COLO668 (cell line): ENCODE measurements at regions not wholly inside any gene's neighbourhood (a gene's known extent, or its start where the extent isn't known, plus 50 kb on each side); places are given as distances from the start of the nearest gene placed in this dataset.
"Not testable (repeated sequence)": the region's sequence is repeated elsewhere in the genome, so short reads cannot be mapped to it uniquely, and the experiment has no call there.

Experiments
- DNase-seq: peaks from one replicate; lab custom pipeline; 2025; ENCODE audit not compliant: unreplicated experiment; lab: John Stamatoyannopoulos, UW

DNA sequence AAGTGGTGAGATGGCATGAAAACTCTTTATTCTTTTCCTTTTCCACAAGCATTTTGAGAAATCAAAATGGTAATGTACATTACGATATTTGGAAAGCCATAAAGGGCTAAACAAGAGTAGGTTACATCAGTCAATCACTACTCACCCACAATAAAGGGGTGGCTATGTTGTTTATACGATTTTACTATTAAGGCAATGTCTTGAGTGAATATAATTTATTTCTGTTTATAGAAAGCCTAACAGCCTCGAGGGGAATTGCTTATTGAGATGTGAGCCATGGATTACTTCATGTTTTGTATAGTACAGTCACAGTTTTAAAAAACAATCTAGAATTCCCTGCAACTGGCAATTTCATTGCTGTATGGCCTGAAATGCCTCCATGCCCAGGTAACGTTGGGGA lies 237.5 kb upstream of the RBBP8 start:
- no peak for DNase-seq

DNA sequence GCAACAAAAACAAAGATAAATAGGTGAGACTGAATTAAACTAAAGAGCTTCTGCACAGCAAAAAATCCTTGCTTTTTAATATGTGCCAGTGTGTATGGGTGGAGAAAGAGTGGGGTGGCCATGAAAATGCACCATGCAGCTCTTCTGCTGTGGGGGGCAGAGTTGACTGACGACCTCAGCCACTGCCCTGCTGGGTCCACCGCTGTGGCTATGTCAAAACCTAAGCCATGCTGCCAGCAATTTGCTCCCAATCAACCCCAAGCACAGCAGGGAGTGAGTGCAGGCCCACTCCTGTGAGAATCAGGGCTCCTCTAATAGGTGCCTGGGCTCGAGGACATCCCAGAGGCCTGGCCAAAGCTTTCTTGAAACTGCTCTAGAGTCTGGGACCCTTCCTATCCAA lies 235.6 kb upstream of the RBBP8 start:
- no peak for DNase-seq

DNA sequence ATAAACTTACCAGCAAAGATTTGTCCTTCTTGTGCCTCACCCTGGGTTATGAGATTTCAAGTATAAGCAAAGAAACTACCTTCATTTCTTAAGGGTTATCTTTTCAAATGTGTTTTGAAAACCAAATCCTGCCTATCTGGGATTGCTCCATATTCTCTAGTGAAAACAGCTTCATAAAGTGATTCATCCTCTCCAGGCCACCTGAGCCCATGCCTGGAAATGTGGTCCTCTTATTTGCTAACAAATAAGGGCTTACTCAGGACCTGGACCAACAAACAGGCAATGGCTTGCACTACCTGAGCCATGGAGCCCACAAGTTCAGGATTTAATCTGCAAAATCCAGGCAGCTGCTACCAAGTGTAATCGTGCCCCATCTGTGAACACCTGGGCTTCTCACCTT lies 234.4 kb upstream of the RBBP8 start:
- DNase-seq = no peak

DNA sequence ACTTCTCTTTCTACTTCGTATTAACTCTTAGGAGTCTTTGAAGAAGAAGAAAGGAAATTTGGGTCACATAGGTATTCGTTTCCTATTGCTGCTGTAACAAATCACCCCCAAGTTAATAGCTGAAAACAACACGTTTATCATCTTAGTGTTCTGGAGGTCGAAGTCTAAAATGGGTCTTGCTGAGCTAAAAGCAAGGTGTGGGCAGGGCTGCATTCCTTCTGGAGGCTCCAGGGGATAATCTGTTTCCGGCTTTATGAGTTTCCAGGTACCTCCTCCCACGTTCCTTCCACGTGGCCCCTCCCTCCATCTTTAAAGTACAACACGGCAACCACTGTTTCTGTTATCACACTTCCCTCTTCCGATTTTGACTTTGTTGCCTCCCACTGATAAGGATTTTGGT lies 233.5 kb upstream of the RBBP8 start:
- no peak for DNase-seq

DNA sequence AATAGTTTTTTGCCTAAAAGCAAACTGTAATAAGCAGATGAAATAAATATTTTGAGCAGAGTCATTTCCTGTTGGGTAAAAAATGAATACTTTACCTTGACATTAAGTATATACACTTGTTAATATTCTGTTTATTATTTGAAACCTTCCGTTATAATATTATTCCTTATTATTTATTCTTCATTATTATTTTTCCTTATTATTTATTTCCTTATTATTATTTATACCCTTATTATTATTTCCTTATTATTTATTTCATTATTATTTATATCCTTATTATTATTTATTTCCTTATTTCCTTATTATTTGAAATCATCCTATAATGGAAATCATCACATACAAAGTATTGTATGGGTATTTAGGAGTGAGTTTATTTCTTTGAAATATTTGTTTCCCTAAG lies 232.2 kb upstream of the RBBP8 start:
- no peak for DNase-seq

DNA sequence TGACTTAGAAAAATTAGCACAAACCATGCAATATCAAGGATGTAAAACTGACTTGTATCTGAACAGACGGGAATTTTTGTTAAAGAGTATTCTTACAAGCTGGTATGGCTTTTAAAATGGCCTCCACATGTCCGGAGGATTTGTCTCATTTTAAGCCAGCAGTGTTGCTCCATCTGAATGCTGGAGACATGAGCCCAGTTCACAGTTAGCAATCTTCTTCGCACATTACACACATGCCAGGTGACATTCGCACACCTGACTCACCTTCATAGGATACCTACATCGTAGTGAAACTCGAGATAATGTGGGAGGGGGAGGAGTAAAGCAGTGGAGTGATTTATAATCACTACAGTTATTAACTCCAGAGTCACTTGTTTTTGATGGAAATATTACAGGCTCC lies 231.8 kb upstream of the RBBP8 start:
- DNase-seq = no peak

DNA sequence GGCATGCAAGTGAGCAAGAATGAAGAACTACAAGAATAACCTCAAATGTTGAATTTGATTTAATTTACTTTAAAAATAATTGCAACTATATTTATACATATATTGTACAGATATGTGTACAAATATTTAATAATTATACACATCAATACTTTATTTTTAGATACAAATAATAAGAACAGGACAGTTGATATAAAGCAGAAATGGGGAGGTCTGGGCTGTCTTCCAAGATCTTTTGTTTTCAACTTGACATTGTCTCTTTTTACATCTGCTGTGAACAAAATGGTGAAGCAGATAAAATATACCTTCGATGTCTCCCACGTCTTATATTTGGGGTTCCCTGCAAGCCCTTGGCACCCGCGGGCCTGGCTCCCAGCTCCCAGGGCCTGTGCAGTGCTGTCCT lies 231.3 kb upstream of the RBBP8 start:
- DNase-seq = no peak

DNA sequence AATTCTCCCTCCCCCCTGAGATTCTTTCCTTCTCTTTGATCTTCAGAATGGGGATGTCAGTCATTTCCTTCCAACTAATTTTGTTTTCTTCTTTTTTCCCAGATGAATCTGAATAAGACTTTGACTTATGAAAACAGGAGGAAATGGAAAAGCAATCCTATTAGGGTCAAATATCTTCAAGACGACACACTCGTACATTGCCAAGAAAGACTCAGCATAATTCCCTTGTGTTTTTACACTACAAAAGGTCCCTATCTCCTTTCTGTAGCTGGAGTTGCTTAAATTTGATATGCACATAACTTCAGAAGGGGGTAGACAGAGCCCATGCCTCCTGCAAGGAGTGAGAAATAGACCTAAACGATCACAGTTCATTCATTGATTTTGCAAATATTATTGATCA lies 230.3 kb upstream of the RBBP8 start:
- no peak for DNase-seq

DNA sequence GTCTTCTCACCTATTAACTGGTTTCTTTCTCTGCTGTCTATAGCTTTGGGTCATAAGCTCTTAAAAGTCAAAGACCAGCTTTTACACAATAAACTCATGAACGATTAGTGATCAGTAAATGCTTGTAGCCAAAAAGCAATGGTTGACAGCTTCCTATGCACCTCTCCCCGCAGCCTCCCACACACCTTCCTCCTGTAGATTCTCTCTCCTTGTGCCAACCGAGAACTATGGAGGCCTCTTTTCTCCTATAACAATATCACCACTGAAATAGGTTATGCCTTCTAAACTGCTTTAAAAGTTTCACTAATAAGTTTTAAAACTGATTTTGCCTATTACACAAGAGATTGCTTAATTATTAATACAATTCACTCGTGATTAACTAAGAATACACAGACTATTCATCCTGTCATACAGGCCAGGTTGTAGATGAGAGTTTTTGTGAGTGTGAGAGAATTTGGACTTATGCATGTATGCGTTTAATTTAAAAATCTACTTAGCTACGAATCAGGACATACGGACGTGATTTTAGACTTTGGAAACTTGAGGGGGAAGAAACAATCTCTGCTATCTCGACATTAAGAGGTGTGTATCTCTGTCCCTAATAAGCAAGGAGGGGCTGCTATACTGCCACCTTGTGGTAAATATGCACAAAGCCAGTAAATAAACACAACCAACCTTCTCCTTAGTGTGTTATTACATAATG lies 229.1 kb upstream of the RBBP8 start:
- peak; percentile 25 for DNase-seq

DNA sequence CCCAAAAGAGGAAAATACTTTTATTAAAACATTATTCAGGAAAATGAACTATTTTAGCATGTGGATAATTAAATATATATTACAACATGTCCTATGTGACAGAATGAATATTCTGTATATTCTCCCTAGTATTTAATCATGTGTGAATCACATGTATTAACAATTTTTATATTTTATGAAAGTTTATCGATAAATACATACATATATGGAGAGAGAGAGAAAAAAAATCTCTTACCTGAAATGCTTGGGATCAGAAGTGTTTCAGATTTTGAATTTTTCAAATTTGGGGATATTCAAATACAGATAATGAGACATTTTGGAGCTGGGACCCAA lies 228.6 kb upstream of the RBBP8 start:
- DNase-seq = no peak

DNA sequence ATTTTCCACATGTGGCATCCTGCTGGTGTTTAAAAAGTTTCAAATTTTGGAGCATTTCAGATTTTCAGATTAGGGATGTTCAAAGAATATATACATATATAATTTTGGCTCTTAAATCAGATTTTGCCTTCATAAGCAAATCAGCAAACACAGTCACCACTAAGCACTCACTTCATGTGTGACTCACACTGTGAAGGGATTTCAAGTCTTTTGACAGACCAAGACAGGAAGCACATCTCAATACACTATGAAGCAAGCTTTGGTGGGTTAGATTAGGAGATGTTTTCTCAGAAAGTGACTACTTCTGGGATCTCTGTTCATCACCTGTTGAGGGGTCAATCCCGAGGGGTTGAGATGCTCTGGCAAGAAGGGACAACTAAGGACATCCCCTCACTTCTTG lies 227.8 kb upstream of the RBBP8 start:
- no peak for DNase-seq

DNA sequence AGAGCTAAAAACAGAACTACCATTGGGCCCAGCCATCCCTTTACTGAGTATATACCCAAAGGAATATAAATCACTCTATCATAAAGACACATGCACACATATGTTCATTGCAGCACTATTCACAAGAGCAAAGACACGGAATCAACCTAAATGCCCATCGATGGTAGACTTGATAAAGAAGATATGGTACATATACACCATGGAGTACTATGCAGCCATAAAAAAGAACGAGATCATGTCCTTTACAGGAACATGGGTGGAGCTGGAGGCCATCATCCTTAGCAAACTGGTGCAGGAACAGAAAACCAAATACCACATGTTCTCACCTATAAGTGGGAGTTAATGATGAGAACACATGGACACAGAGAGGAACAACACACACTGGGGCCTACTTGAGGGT lies 227.1 kb upstream of the RBBP8 start:
- not testable (repeated sequence) for DNase-seq

DNA sequence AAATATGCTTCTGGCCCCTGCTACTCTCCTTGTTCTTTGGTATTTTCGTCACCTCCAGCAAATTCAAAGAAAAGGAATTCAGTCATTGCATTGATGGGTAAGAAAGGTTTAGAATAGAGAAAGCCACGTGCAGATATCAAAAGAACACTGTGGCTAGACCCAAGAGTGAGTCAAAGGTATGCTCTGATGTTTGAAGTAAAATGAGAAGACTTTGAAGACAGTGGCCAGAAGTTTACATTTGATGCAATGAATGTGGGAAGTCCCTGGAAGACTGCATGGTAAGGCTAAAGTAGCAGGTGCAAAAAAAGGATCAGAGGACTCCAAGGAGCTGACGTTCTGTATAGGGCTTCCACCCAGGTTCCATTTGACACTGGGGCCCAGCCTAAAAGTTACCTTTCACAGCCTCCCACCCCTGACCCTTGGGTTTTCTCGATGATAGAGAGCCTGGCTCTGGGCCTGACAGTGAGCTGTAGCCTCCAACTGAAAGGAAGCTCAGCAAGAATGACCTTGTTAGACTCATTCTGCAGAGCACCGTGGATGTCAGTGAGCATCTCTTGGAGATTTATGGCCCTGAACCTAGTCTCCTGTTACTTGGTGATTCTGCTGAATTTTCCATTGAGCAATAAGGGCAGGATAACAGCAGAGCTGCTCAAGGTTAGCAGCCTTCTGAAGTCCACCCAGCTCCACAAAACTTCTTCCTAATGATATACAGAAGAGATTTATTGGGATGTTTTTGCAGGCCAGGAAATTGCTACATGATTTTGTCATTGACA lies 223.7 kb upstream of the RBBP8 start:
- DNase-seq = no peak

DNA sequence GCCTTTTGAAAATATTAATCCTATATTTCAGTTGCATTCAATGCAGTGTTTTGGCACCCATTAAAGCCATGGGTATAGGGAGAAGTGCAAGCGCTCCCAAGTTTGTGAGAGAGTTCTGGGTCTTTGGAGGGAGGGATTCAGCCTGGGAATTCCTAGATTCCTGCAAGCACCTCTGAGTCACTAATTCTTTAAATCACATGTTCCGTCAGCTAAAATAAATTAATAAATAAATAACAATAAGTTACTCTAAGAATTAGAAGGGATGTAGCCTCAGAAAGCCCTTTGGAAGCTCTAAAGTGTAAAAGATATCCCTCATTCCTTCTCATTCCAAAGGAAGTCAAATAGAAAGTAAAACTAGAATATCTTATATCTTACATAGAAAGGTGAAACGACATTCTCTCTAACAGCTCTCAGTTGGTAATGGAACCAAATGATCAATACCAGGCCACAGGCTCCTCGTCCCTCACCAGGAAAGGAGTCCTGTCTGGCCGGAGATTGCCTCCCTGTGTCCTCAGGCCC lies 222.4 kb upstream of the RBBP8 start:
- DNase-seq = no peak

DNA sequence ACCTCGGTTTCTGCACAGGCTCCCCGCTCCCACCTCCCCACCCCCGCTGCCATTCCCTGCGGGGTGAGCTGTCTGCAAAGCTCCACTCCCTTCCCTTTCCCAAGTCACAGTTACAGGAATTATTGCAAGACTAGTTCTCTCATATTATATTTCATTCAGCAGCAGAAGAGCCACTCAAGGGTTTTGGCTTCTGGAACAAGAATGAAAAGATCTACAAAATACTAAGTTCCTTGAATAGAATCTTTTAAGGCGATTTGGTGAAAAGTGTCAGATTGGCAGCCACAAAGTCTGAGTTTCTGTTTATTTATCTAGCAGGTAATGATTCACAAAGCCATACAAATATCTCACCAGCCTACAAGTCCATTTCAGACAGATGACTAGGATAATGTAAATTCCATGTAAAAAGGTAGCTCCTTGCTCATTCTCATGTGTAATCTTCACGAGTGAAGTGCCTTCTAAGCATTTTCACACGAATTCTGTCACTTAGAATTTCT lies 221.9 kb upstream of the RBBP8 start:
- DNase-seq = no peak

DNA sequence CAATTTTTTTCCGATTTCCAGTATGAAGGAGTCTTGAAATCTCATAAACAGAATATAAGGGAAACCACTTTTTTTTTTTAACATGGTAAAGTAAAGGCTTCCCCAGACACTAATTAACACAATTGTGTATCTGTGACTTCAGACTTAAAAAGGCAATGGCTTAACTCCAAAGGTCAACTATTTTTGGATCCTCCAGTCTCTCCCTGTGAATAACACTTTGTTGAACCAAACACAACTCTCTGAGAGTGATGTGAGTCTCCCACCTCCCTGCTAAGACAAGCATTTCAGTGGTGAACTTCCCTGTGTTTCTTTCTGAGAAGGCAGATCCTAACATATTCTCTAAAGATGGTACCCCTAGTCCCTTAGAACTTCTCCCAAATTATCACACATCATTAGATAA lies 219.6 kb upstream of the RBBP8 start:
- no peak for DNase-seq

DNA sequence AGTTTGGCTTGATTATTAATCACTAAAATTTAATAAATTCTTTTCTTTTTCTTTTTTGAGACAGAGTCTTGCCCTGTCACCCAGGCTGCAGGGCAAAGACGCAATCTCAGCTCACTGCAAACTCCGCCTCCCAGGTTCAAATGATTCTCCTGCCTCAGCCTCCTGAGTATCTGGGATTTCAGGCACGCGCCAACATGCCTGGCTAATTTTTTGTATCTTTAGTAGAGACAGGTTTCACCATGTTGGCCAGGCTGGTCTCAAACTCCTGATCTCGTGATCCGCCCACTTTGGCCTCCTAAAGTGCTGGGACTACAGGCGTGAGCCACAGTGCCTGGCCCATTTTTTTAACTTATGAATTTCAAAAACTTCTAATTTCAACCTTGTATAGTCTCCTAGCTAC lies 215.6 kb upstream of the RBBP8 start:
- not testable (repeated sequence) for DNase-seq

DNA sequence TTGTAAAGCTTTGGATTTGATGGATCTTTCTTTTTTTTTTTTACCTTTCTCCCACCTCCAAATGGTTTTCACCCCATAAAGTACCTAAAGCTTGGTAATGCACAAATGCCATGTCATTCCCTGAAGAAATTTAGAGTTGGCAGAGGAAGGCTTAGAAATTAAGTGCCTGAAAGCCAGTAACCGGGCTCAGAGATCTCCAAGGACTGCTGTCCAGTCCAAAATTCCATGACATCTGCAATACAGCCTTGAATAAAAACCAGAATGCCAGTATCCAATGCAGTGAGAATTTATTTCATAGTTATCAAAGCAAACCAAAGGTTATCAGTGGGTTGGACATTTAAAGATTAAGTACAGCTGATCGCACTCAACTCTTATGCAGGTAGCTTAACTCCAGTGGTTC lies 209.9 kb upstream of the RBBP8 start:
- no peak for DNase-seq

DNA sequence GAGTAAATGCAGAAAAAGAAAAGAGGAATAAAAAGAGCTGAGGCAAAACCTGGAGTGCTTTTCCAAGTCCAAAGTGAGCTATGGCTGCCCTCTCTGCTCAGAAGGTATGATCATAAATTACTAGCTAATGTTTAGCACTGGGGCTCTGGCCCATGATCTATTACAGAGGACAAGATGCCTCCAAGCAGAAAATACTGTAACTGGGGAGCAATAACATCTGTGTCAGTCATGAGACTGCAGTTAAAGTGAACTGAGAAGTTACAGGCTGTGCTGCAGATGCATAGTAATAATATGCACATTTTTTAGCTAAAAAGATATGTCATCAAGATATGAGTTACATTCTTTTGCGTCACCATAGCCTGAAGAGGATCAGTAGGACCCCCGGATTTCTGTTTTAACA lies 209.4 kb upstream of the RBBP8 start:
- DNase-seq = no peak

DNA sequence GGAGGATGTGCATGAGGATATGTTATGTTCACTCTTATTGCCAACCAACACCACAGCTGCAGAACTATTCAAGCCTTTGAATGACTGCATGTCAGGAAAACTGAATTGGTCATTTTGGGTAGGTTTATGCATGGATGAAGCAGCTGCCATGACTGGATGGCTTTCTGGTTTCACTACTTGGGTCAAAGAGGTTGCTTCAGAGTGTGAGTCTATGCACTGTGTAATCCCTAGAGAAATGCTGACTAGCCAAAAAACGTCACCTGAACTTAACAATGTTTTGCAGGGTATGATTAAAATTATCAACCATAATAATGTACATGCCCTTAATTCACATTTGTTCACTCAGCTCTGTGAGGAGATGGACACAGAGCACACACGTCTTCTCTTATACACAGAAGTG lies 206.7 kb upstream of the RBBP8 start:
- DNase-seq = no peak

DNA sequence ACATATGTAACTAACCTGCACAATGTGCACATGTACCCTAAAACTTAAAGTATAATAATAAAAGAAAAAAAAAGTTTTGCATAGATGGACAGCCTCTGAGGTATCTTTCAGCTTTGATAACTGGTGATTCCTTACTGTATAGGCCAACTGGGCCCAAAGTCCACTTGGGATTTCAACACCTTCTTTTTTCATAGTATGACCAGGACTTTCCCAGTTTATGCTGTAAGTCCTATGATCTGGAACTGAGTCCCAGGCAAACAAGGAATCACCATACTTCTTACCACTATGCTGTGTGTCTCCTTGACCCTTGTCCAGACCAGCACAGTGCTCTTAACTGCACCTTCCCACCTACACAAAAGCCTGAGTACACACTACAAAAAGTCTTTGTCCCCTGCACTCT lies 205.1 kb upstream of the RBBP8 start:
- DNase-seq = no peak

DNA sequence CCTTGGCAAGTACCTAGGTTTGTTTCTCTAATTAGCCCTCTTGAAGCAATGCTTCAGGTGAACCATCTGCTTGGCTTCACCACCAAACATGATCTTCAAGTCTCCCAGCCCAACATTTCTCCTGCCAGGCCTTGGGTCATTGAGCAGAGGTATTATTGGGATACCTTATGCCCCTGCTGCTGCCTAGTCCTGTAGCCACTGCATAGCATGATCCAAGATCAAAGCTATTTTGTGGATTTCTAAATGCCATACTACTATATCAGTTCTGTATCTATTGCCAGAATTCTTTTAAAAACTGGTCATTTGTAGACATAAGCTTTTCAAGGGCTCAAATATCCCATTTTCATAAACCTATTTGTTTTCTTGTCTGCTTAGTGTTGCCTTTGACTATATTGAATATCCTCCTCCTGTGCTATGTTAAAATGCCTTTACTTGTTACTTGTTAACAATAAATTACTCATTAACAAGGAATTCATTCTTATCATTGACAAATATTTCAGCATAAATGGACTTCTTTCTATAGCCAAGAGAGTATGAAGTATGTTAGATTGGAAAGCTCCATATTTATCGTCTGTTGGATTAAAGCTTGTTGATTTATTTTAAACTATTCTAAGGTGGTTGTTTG lies 204.5 kb upstream of the RBBP8 start:
- DNase-seq = no peak
